HEK293T (cell line): ENCODE measurements at regions not wholly inside any gene's neighbourhood (a gene's known extent, or its start where the extent isn't known, plus 50 kb on each side); places are given as distances from the start of the nearest gene placed in this dataset.

Source experiments
- BHLHE40 ChIP-seq: fragments of 450-650 bp; IDR thresholded peaks from 2 replicates; pipeline ENCODE4 v1.6.1; 2016; ENCODE audit warnings: mild to moderate bottlenecking, moderate library complexity, borderline replicate concordance
- L3MBTL2 ChIP-seq: fragments of 450-650 bp; conservative IDR thresholded peaks from 2 replicates; pipeline ENCODE4 v1.6.1; 2016; ENCODE audit warnings: mild to moderate bottlenecking
- LEF1 ChIP-seq: fragments of 450-650 bp; IDR thresholded peaks from 2 replicates; pipeline ENCODE4 v1.6.1; 2017; ENCODE audit warnings: mild to moderate bottlenecking, borderline replicate concordance
- SP1 ChIP-seq: fragments of 450-650 bp; IDR thresholded peaks from 2 replicates; pipeline ENCODE4 v1.6.1; 2017
- SUZ12 ChIP-seq: fragments of 450-650 bp; IDR thresholded peaks from 2 replicates; pipeline ENCODE4 v1.6.1; 2016; ENCODE audit warnings: mild to moderate bottlenecking
- TARDBP ChIP-seq: fragments of 450-650 bp; IDR thresholded peaks from 2 replicates; pipeline ENCODE4 v1.6.1; 2016
- TF ChIP-seq, protein P1 (sequence below): fragments of 450-650 bp; IDR thresholded peaks from 2 replicates; pipeline ENCODE4 v1.6.1; 2016

DNA sequence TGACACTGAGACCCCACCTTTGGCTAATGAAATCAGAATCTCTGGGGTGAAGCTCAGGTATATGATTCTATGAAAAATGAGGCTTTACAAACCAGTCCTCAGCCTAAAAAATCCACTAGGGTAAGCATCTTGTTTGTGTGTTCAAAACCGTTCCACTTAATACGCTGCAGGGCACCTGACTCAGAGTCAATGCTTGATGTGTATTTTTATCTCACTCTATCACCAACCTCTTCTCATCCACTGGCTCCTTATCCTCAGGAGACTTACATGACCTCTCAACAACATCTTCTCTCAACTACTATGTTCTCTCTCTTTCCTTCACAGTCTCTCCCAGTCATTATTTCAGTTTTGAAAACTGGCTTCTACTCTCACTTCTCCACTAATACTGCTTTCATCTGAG is 153.3 kb upstream of the KCNN2 start:
- no peak for TF ChIP-seq BHLHE40
- TF ChIP-seq SP1: no peak
- TF ChIP-seq TARDBP: no peak
- TF ChIP-seq LEF1: no peak
- TF ChIP-seq, protein P1, sequence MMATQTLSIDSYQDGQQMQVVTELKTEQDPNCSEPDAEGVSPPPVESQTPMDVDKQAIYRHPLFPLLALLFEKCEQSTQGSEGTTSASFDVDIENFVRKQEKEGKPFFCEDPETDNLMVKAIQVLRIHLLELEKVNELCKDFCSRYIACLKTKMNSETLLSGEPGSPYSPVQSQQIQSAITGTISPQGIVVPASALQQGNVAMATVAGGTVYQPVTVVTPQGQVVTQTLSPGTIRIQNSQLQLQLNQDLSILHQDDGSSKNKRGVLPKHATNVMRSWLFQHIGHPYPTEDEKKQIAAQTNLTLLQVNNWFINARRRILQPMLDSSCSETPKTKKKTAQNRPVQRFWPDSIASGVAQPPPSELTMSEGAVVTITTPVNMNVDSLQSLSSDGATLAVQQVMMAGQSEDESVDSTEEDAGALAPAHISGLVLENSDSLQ: no peak
- TF ChIP-seq L3MBTL2: no peak
- no peak for TF ChIP-seq SUZ12
